Bronchial epithelial cell (primary cell): ENCODE measurements at regions not wholly inside any gene's neighbourhood (a gene's known extent, or its start where the extent isn't known, plus 50 kb on each side); places are given as distances from the start of the nearest gene placed in this dataset.

ENCODE experiments used
- DNase-seq: peaks from one replicate; pipeline ENCODE4 v3.0.0-alpha.2; 2010; ENCODE audit warnings: low read depth
- FAIRE-seq: peaks from 2 replicates; lab custom pipeline; 2011; peaks lifted over from hg19 to GRCh38; lab: Jason Lieb, UNC
- H3K27me3 ChIP-seq: 2 replicates; pipeline ENCODE4 v1.5.1; 2011; ENCODE audit warnings: low read length; ENCODE audit not compliant: control insufficient read depth, insufficient read depth
- H3K36me3 ChIP-seq: 2 replicates; pipeline ENCODE4 v1.5.1; 2011; ENCODE audit warnings: low read length; ENCODE audit not compliant: control insufficient read depth, insufficient read depth
- H3K4me3 ChIP-seq: 2 replicates; pipeline ENCODE4 v1.5.1; 2011; ENCODE audit warnings: mild to moderate bottlenecking, low read depth, low read length, control low read depth
- TF ChIP-seq, protein P1 (sequence below): IDR thresholded peaks from 2 replicates; pipeline ENCODE4 v1.5.1; 2011; ENCODE audit warnings: mild to moderate bottlenecking, moderate library complexity, low read length, control low read depth, inconsistent platforms; ENCODE audit not compliant: insufficient read depth, severe bottlenecking

DNA sequence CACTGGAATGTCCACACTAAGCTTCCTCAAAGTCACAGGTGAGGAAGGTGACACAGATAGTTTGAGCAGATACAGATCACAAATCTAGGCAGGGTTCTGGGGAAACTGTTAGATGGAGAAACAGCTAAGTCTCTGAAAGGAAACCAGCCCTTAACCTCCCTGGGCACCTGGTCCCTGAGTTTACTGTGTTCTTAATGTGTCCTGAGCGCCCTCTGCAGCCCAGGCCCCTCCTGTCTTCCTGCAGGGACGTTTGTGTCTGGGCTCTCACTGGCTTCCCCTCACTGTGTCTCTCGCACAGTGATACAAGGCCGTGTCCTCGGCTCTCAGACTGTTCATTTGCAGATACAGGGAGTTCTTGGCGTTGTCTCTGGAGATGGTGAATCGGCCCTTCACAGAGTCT, 684.3 kb downstream of the TMEM121 start:
- H3K36me3 ChIP-seq, result no peaks in the 10 kb centered on the region
- no peak for FAIRE-seq
- no peaks in the 10 kb centered on the region for H3K27me3 ChIP-seq
- DNase-seq, result no peak
- TF ChIP-seq, protein P1, sequence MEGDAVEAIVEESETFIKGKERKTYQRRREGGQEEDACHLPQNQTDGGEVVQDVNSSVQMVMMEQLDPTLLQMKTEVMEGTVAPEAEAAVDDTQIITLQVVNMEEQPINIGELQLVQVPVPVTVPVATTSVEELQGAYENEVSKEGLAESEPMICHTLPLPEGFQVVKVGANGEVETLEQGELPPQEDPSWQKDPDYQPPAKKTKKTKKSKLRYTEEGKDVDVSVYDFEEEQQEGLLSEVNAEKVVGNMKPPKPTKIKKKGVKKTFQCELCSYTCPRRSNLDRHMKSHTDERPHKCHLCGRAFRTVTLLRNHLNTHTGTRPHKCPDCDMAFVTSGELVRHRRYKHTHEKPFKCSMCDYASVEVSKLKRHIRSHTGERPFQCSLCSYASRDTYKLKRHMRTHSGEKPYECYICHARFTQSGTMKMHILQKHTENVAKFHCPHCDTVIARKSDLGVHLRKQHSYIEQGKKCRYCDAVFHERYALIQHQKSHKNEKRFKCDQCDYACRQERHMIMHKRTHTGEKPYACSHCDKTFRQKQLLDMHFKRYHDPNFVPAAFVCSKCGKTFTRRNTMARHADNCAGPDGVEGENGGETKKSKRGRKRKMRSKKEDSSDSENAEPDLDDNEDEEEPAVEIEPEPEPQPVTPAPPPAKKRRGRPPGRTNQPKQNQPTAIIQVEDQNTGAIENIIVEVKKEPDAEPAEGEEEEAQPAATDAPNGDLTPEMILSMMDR, result no peak
- H3K4me3 ChIP-seq, result no peak overlapping the region

DNA sequence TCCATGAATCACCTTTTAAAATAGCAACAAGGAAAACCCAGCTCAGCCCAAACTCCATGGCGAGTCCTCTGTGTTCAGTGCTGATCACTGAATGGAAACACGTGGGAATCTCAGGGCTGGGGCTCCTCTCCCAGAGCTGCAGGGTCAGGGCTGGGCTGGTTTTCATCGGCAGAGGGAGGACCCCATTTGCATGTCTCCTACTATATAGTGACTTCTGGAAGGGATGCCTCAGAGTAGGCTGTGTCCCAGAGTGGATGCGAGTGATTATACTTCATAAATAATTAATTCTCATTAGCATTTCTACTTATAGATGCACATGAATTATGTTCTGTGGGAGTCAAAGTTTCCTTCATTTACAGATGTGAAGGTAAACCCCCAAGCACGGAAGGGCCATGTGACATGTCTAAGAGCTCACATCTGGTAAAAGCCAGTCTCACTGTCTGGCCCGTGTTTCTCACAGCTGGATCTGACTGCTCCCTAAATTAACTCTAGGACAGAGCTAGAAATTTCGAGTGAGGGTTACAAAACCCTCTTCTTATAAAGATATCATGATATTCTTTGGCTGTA, 685.0 kb downstream of the TMEM121 start:
- Histone ChIP-seq H3K4me3 (no peak overlapping the region), H3K27me3 (no peaks in the 10 kb centered on the region), H3K36me3 (no peaks in the 10 kb centered on the region)
- TF ChIP-seq, protein P1, result no peak
- FAIRE-seq (no peak), DNase-seq (no peak)

DNA sequence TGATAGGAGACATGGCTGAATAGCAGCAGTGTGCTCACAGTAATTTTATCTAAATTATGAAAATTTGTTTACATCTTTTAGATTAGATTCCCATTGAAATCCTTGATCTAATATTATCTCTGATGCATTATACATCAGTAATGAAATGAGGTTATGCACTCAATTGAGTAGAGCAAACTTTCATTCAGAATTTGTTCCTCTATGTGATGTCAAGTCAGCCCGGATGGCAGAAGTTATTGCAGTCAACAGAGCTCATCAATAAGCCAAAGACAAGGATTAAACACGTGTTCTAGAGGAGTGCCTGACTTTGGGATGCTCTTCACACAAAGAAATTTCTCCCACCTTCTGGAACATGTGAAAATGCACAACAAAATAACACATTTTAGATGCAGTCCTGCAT, 688.8 kb downstream of the TMEM121 start:
- no peaks in the 10 kb centered on the region for H3K27me3 ChIP-seq
- TF ChIP-seq, protein P1, result no peak
- no peaks in the 10 kb centered on the region for H3K36me3 ChIP-seq
- no peak for FAIRE-seq
- DNase-seq, result no peak
- H3K4me3 ChIP-seq, result no peak overlapping the region

DNA sequence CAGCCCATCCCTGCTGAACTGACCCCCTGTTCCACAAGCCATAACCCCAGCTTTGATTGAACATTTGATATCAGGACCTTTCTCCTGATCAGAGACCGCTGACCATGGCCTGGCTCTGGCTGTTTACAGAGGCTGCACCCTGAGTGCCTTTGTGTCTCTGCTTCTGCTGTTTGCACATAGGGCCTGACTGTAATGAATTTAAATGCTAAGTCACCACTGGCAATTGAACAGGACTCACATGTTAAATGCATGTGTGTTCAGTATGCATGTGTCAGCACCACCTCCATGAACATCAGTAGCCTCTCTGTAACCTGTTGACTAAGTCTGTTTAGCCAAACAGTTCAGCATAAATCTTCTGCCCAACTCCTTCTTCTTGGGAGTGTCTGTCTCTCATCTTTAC, 690.3 kb downstream of the TMEM121 start:
- DNase-seq (no peak), FAIRE-seq (no peak)
- H3K27me3 ChIP-seq, result no peaks in the 10 kb centered on the region
- no peak overlapping the region for H3K4me3 ChIP-seq
- no peaks in the 10 kb centered on the region for H3K36me3 ChIP-seq
- TF ChIP-seq, protein P1, result no peak

DNA sequence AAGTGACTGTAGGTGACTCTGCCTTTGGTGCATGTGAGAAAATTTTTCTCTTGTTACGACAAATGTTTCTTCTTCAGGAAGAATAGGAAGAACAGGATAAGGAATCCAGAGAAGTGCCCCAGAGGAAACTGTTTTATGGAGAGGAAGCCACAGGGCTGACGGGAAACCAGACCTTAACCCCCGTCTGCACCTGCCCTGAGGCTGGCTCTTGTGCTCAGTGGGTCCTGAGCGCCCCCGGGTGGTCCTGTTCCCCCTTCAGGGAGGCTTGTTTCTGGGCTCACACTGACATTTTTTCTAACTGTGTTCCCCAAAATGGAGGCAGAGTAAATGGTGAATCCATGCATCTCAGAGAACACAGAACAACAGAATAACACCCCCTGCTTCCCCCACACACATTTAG, 691.8 kb downstream of the TMEM121 start:
- TF ChIP-seq, protein P1, result no peak
- DNase-seq (no peak), FAIRE-seq (no peak)
- Histone ChIP-seq H3K36me3 (no peaks in the 10 kb centered on the region), H3K4me3 (no peak overlapping the region), H3K27me3 (no peaks in the 10 kb centered on the region)

DNA sequence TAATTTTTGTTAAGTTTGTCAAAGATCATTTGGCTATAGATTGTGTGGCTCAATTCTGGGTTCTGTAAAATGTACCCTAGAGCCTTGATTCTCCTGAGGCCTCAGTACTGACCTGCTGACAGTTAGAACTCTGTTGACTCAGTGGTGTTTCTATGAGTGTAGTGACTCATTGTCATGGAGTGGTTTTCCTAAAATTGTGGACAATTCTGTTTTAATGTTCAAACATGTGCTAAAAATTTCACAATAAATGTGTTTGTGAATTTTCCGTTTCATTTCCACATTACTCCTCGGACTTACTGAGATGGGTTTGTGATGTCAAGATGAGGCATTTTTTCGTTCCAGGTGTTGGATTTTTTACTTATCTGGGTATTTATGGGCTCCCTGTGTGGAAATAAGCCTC, 695.9 kb downstream of the TMEM121 start:
- Histone ChIP-seq H3K36me3 (no peaks in the 10 kb centered on the region), H3K27me3 (no peaks in the 10 kb centered on the region), H3K4me3 (no peak overlapping the region)
- DNase-seq (no peak), FAIRE-seq (no peak)
- TF ChIP-seq, protein P1, result no peak
